ENCODE measurements at regions not wholly inside any gene's neighbourhood (a gene's known extent, or its start where the extent isn't known, plus 50 kb on each side); places are given as distances from the start of the nearest gene placed in this dataset.

GRCh38 chr6:164016056-164016455 is 601.5 kb downstream of the QKI start:
- Histone ChIP-seq H3K4me3 (ENCODE audit: low read length) (no peak overlapping the region), H3K27ac (ENCODE audit: low read length) (no peak overlapping the region), H3K4me1 (ENCODE audit: low read length) (no peaks in the 10 kb centered on the region), H3K9ac (ENCODE audit: low read length) (no peak overlapping the region), H2AFZ (ENCODE audit: low read depth, low read length) (no peak overlapping the region), H3K36me3 (replicated peaks; ENCODE audit: low read depth, low read length) (no peaks in the 10 kb centered on the region), H3K79me2 (ENCODE audit: low read length) (no peaks in the 10 kb centered on the region), H4K20me1 (ENCODE audit: insufficient read depth, low read length) (no peaks in the 10 kb centered on the region), H3K4me2 (ENCODE audit: low read length) (no peak overlapping the region), H3K9me3 (ENCODE audit: insufficient read depth, low read length) (no peaks in the 10 kb centered on the region), H3K27me3 (ENCODE audit: low read depth, low read length) (0 out of 2 replicates have a peak, but pooled peaks cover 2% of the 10 kb centered on the region)
- TF ChIP-seq EZH2phosphoT487 (IDR thresholded peaks at IDR 0.05; ENCODE audit: low read depth) (no peak), CTCF (IDR thresholded peaks at IDR 0.05; ENCODE audit: low read depth, low read length) (no peak)

DNA sequence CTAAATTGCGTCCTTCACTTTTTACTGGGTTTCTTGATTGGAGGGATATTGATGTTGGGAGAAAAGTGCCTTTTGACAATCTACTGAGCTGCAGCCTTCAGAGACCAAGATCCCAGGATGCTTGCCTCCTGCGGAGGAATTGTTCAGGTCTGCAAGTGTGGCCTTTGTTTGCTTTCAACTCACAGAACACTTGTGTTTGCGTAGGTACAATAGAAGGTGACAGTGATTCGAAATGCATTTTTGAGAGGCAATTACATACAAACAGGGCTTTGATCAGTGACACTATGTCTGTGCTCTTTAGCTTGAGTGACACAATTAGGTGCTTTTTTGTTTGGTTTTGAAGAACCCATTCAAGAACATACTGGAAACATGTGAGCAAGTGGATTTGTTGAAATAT is 600.6 kb downstream of the QKI start:
- Histone ChIP-seq H3K9ac (ENCODE audit: low read length) (no peak overlapping the region), H3K4me3 (ENCODE audit: low read length) (no peak overlapping the region)
- TF ChIP-seq CTCF (IDR thresholded peaks at IDR 0.05; ENCODE audit: low read depth, low read length) (no peak), EZH2phosphoT487 (IDR thresholded peaks at IDR 0.05; ENCODE audit: low read depth) (no peak)

GRCh38 chr6:164014346-164015087 is 600.0 kb downstream of the QKI start:
- no peaks in the 10 kb centered on the region for H3K36me3 ChIP-seq (replicated peaks; ENCODE audit: low read depth, low read length)
- H4K20me1 ChIP-seq (ENCODE audit: insufficient read depth, low read length): no peaks in the 10 kb centered on the region
- no peak overlapping the region for H3K4me3 ChIP-seq (ENCODE audit: low read length)
- H3K9me3 ChIP-seq (ENCODE audit: insufficient read depth, low read length): no peaks in the 10 kb centered on the region
- H2AFZ ChIP-seq (ENCODE audit: low read depth, low read length): no peak overlapping the region
- no peak overlapping the region for H3K9ac ChIP-seq (ENCODE audit: low read length)
- H3K4me1 ChIP-seq (ENCODE audit: low read length): no peaks in the 10 kb centered on the region
- TF ChIP-seq CTCF (IDR thresholded peaks at IDR 0.05; ENCODE audit: low read depth, low read length): no peak
- no peak for TF ChIP-seq EZH2phosphoT487 (IDR thresholded peaks at IDR 0.05; ENCODE audit: low read depth)
- no peaks in the 10 kb centered on the region for H3K79me2 ChIP-seq (ENCODE audit: low read length)
- no peak overlapping the region for H3K27ac ChIP-seq (ENCODE audit: low read length)
- H3K4me2 ChIP-seq (ENCODE audit: low read length): no peak overlapping the region
- peaks cover 10% of the 10 kb centered on the region; the same call in 1 of the 2 replicates for H3K27me3 ChIP-seq (ENCODE audit: low read depth, low read length)

More for the DNA sequence above, 600.6 kb downstream of the QKI start:
- no peak overlapping the region for H3K4me2 ChIP-seq (ENCODE audit: low read length)
- no peaks in the 10 kb centered on the region for H3K4me1 ChIP-seq (ENCODE audit: low read length)
- no peak overlapping the region for H3K27ac ChIP-seq (ENCODE audit: low read length)
- H3K36me3 ChIP-seq (replicated peaks; ENCODE audit: low read depth, low read length): no peaks in the 10 kb centered on the region
- H3K27me3 ChIP-seq (ENCODE audit: low read depth, low read length): peaks cover 10% of the 10 kb centered on the region; the same call in 1 of the 2 replicates
- H2AFZ ChIP-seq (ENCODE audit: low read depth, low read length): no peak overlapping the region
- no peaks in the 10 kb centered on the region for H3K9me3 ChIP-seq (ENCODE audit: insufficient read depth, low read length)
- H4K20me1 ChIP-seq (ENCODE audit: insufficient read depth, low read length): no peaks in the 10 kb centered on the region
- no peaks in the 10 kb centered on the region for H3K79me2 ChIP-seq (ENCODE audit: low read length)

DNA sequence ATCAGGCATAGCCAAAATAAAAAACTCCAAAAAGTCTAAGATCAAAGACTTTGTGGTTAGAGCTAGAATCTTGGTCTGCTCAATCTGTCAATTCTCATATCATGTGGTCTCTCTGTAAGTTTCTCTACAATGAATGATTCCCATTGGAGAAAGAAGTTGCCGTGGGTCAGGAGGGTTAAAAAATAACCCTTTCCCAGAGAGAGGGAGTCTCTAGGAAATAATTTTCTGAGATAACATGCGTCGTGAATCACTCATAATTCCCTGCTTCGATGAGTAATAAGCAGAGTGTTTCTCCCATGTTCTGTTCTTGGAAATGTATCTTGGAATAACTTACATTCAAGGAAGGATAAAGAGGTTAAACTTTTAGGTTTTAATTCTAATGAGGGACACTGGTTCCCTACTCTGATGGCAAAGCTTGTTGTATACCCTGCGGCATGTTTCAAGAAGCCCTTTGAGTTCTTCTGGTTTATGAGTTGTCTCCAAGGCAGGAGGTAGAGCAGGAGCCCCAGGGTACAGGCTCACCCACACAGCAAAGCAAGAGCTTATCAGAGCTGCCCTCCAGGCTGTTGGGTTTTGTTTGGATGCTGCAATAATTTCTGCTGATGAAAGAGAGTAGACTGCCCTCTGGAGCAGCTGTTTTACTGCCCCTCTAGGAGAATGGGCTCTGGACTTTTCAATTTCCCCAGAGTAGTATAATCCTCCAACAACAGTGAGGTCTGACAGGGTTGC is 599.1 kb downstream of the QKI start:
- TF ChIP-seq CTCF (IDR thresholded peaks at IDR 0.05; ENCODE audit: low read depth, low read length): no peak
- TF ChIP-seq EZH2phosphoT487 (IDR thresholded peaks at IDR 0.05; ENCODE audit: low read depth): no peak
- Histone ChIP-seq H3K36me3 (replicated peaks; ENCODE audit: low read depth, low read length) (no peaks in the 10 kb centered on the region), H3K4me1 (ENCODE audit: low read length) (no peaks in the 10 kb centered on the region), H3K4me3 (ENCODE audit: low read length) (no peak overlapping the region), H3K4me2 (ENCODE audit: low read length) (no peak overlapping the region), H4K20me1 (ENCODE audit: insufficient read depth, low read length) (no peaks in the 10 kb centered on the region), H3K9me3 (ENCODE audit: insufficient read depth, low read length) (no peaks in the 10 kb centered on the region), H3K9ac (ENCODE audit: low read length) (no peak overlapping the region), H2AFZ (ENCODE audit: low read depth, low read length) (no peak overlapping the region), H3K79me2 (ENCODE audit: low read length) (no peaks in the 10 kb centered on the region), H3K27me3 (ENCODE audit: low read depth, low read length) (peaks cover 10% of the 10 kb centered on the region; the same call in 1 of the 2 replicates), H3K27ac (ENCODE audit: low read length) (no peak overlapping the region)
